ENCODE measurements at regions not wholly inside any gene's neighbourhood (a gene's known extent, or its start where the extent isn't known, plus 50 kb on each side); places are given as distances from the start of the nearest gene placed in this dataset.

DNA sequence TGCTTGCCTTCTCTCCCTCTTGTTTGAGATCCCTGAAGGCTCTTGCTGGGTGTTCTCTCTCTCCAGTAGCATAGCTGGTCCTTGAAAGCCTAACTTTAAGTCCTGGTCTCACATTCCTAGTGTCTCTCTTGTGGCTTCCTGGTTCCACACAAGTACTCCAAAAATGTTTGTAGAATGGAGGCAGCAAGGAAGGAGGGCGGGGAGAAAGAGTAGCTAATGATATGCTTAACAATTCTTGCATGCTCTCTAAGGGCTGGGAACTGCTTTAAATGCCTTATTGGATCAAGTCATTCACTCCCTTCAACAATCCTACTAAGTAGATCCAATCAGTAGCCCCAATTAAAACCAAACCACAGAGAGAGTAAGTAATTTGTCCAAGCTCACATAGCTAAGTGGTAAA, 357.3 kb downstream of the KLF5 start:
- no peaks in the 10 kb centered on the region for H3K36me3 Mint-ChIP-seq
- no peak overlapping the region for H3K27ac ChIP-seq (ENCODE audit: insufficient read depth, low read length, poor library complexity, severe bottlenecking)
- H3K9me3 Mint-ChIP-seq = peaks cover 0 to 2% (median 0%) of the 10 kb centered on the region in 7 donors
- ATAC-seq (ENCODE audit: low read depth in 2 of 2) (no peak), DNase-seq (no peak)
- H3K9me3 ChIP-seq (ENCODE audit: control insufficient read depth in 2 of 2, low read length in 2 of 2) = no peaks in the 10 kb centered on the region
- no peaks in the 10 kb centered on the region for H3K27me3 Mint-ChIP-seq
- no peak overlapping the region for H3K4me3 ChIP-seq (ENCODE audit: low read depth, low read length)
- no peak overlapping the region for H3K4me3 Mint-ChIP-seq
- no peak overlapping the region for H3K27ac Mint-ChIP-seq
- no peaks in the 10 kb centered on the region for H3K27me3 ChIP-seq (ENCODE audit: control insufficient read depth, insufficient read depth, low read length)
- no peaks in the 10 kb centered on the region for H3K36me3 ChIP-seq (ENCODE audit: control insufficient read depth, insufficient read depth, low read length)
- H3K4me1 Mint-ChIP-seq = no peaks in the 10 kb centered on the region
- no peaks in the 10 kb centered on the region for H3K4me1 ChIP-seq (ENCODE audit: control insufficient read depth, insufficient read depth, low read length, poor library complexity, severe bottlenecking)

DNA sequence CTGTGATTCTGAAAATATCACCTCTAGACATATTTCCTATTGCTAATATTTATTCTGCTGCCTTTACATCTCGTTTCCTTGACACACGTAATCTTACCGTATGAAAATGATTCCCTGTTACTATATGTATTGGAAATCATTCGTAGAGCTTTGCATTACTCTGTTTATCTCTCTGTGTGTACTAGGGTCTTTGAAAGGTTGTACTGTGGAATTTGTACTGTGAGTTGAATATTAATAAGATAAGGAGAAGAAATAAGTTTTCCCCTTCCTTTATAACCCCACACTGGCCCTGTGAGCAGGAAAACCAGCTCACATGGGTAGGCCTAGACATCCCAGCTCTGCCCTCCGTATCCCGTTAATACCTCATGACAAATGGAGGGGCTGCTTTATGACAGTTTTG, 354.9 kb downstream of the KLF5 start:
- Mint-ChIP-seq H3K4me3 (no peak overlapping the region), H3K9me3 (peaks cover 0 to 2% (median 0%) of the 10 kb centered on the region in 7 donors), H3K36me3 (no peaks in the 10 kb centered on the region), H3K27ac (no peak overlapping the region), H3K4me1 (no peaks in the 10 kb centered on the region), H3K27me3 (no peaks in the 10 kb centered on the region)
- H3K4me3 ChIP-seq (ENCODE audit: low read depth, low read length) = no peak overlapping the region
- no peak for DNase-seq
- no peak for ATAC-seq (ENCODE audit: low read depth in 2 of 2)
- H3K9me3 ChIP-seq (ENCODE audit: control insufficient read depth in 2 of 2, low read length in 2 of 2) = no peaks in the 10 kb centered on the region
- no peak overlapping the region for H3K27ac ChIP-seq (ENCODE audit: insufficient read depth, low read length, poor library complexity, severe bottlenecking)
- no peaks in the 10 kb centered on the region for H3K4me1 ChIP-seq (ENCODE audit: control insufficient read depth, insufficient read depth, low read length, poor library complexity, severe bottlenecking)
- no peaks in the 10 kb centered on the region for H3K36me3 ChIP-seq (ENCODE audit: control insufficient read depth, insufficient read depth, low read length)
- H3K27me3 ChIP-seq (ENCODE audit: control insufficient read depth, insufficient read depth, low read length) = no peaks in the 10 kb centered on the region

DNA sequence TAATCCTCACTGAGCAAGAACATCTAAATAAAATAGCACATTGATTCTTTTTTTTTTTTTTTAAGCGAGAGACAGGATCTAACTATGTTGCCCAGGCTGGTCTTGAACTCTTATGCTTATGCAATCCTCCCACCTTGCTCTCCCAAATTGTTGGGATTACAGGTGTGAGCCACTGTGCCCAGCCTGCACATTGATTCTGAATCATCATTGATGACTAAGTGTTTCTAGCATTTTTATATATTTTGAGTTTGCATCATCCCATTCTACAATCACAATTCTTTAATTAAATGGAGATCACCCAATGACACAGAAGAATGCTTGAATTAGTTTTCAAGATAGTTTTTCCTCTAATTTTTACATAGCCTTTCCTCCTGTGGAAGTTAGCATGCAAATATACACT, 354.1 kb downstream of the KLF5 start:
- H3K9me3 Mint-ChIP-seq = peaks cover 0 to 3% (median 1%) of the 10 kb centered on the region in 7 donors
- Histone ChIP-seq H3K27me3 (ENCODE audit: control insufficient read depth, insufficient read depth, low read length) (no peaks in the 10 kb centered on the region), H3K27ac (ENCODE audit: insufficient read depth, low read length, poor library complexity, severe bottlenecking) (no peak overlapping the region), H3K4me3 (ENCODE audit: low read depth, low read length) (no peak overlapping the region), H3K9me3 (ENCODE audit: control insufficient read depth in 2 of 2, low read length in 2 of 2) (no peaks in the 10 kb centered on the region), H3K36me3 (ENCODE audit: control insufficient read depth, insufficient read depth, low read length) (no peaks in the 10 kb centered on the region), H3K4me1 (ENCODE audit: control insufficient read depth, insufficient read depth, low read length, poor library complexity, severe bottlenecking) (no peaks in the 10 kb centered on the region)
- no peak overlapping the region for H3K4me3 Mint-ChIP-seq
- ATAC-seq (ENCODE audit: low read depth in 2 of 2) (no peak), DNase-seq (no peak)
- no peak overlapping the region for H3K27ac Mint-ChIP-seq
- H3K4me1 Mint-ChIP-seq = no peaks in the 10 kb centered on the region
- H3K36me3 Mint-ChIP-seq = no peaks in the 10 kb centered on the region
- no peaks in the 10 kb centered on the region for H3K27me3 Mint-ChIP-seq

DNA sequence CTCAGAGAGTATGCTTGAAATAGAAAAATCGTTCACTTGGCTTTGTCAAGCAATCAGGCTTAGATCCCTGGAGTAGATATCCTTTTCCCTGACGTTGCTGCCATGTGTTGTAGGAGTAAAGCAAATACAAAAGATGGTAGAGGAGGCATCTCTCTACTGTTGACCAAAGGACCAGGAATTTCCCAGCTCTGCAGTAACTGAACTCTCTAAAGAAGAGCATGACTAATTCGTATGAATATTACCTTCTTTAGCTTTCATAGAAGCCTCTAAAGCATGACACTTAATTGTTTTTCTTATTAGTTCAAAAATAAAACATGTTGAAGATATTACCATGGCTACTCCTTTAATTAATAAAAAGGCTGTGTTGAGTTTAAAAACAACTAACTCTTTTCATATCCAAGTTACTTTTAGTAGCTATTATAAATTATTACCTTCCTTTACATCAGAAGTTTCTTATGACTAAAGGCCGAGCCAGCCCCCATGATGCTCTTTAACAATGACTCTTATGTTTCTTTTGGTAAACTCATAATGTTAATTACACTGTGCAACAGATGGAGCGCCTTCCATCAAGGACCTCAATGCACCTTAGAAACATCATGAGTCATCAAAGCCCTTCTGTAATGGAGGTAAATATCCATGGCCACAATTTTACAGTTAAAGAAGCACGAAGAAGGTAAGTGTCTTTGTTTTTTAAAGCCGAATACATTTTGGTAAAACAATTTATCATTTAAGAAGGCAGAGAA, 352.4 kb downstream of the KLF5 start:
- no peak overlapping the region for H3K27ac ChIP-seq (ENCODE audit: insufficient read depth, low read length, poor library complexity, severe bottlenecking)
- H3K4me3 ChIP-seq (ENCODE audit: low read depth, low read length) = no peak overlapping the region
- no peaks in the 10 kb centered on the region for H3K27me3 ChIP-seq (ENCODE audit: control insufficient read depth, insufficient read depth, low read length)
- DNase-seq (no peak), ATAC-seq (ENCODE audit: low read depth in 2 of 2) (no peak)
- no peak overlapping the region for H3K27ac Mint-ChIP-seq
- no peaks in the 10 kb centered on the region for H3K4me1 ChIP-seq (ENCODE audit: control insufficient read depth, insufficient read depth, low read length, poor library complexity, severe bottlenecking)
- H3K27me3 Mint-ChIP-seq = no peaks in the 10 kb centered on the region
- H3K4me3 Mint-ChIP-seq = no peak overlapping the region
- H3K4me1 Mint-ChIP-seq = no peaks in the 10 kb centered on the region
- H3K9me3 Mint-ChIP-seq = peaks cover 0 to 3% (median under 1%) of the 10 kb centered on the region in 7 donors
- H3K9me3 ChIP-seq (ENCODE audit: control insufficient read depth in 2 of 2, low read length in 2 of 2) = no peaks in the 10 kb centered on the region
- no peaks in the 10 kb centered on the region for H3K36me3 Mint-ChIP-seq
- H3K36me3 ChIP-seq (ENCODE audit: control insufficient read depth, insufficient read depth, low read length) = no peaks in the 10 kb centered on the region

DNA sequence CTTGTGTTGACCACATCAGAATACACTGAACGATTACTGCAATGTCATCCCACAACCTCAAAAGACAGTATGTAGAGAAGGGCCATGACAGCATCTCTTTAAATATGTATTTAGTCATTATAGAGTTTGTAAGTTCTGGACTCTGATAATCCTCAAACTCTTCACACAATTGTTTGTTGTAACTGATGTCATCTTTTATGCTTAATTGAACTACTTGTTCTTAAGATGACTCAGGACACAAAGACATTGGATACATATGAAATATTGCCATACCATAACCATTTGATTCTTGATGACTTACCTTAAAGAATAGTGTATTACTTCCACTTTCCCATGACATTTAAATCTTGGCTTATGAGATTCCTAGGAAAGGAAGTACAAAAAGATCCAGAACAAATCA, 347.6 kb downstream of the KLF5 start:
- peaks cover 0 to 3% (median 0%) of the 10 kb centered on the region in 7 donors for H3K9me3 Mint-ChIP-seq
- no peaks in the 10 kb centered on the region for H3K4me1 Mint-ChIP-seq
- no peaks in the 10 kb centered on the region for H3K36me3 Mint-ChIP-seq
- H3K4me1 ChIP-seq (ENCODE audit: control insufficient read depth, insufficient read depth, low read length, poor library complexity, severe bottlenecking) = no peaks in the 10 kb centered on the region
- no peak overlapping the region for H3K27ac ChIP-seq (ENCODE audit: insufficient read depth, low read length, poor library complexity, severe bottlenecking)
- H3K27ac Mint-ChIP-seq = no peak overlapping the region
- H3K27me3 Mint-ChIP-seq = no peaks in the 10 kb centered on the region
- no peaks in the 10 kb centered on the region for H3K36me3 ChIP-seq (ENCODE audit: control insufficient read depth, insufficient read depth, low read length)
- DNase-seq (no peak), ATAC-seq (ENCODE audit: low read depth in 2 of 2) (no peak)
- no peaks in the 10 kb centered on the region for H3K27me3 ChIP-seq (ENCODE audit: control insufficient read depth, insufficient read depth, low read length)
- no peak overlapping the region for H3K4me3 Mint-ChIP-seq
- no peak overlapping the region for H3K4me3 ChIP-seq (ENCODE audit: low read depth, low read length)
- H3K9me3 ChIP-seq (ENCODE audit: control insufficient read depth in 2 of 2, low read length in 2 of 2) = no peaks in the 10 kb centered on the region

DNA sequence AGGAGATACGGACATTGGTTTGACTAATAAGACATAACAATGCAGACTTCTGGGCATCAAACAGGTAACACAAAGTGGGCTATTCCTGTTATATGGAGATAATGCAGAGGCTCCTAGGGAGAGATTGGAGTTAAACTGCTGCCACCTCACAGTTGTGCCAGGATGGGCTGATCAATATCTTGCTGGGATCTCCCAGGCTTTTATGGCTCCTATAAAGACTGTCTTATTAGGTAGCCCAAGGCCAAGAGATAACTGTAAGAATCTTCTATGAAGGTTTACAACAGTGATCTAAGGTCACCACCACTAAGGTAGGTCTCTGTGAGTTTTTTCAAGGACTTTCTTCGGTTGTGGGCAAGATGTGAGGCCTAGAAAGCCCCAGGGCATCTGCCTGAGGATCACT, 345.8 kb downstream of the KLF5 start:
- H3K4me3 ChIP-seq (ENCODE audit: low read depth, low read length) = no peak overlapping the region
- H3K27ac Mint-ChIP-seq = no peak overlapping the region
- H3K4me1 Mint-ChIP-seq = no peaks in the 10 kb centered on the region
- DNase-seq = no peak
- H3K4me3 Mint-ChIP-seq = no peak overlapping the region
- H3K9me3 ChIP-seq (ENCODE audit: control insufficient read depth in 2 of 2, low read length in 2 of 2) = no peaks in the 10 kb centered on the region
- H3K27me3 Mint-ChIP-seq = no peaks in the 10 kb centered on the region
- H3K9me3 Mint-ChIP-seq = peaks cover 0 to 3% (median 1%) of the 10 kb centered on the region in 7 donors
- H3K36me3 ChIP-seq (ENCODE audit: control insufficient read depth, insufficient read depth, low read length) = no peaks in the 10 kb centered on the region
- no peak overlapping the region for H3K27ac ChIP-seq (ENCODE audit: insufficient read depth, low read length, poor library complexity, severe bottlenecking)
- H3K4me1 ChIP-seq (ENCODE audit: control insufficient read depth, insufficient read depth, low read length, poor library complexity, severe bottlenecking) = no peaks in the 10 kb centered on the region
- no peaks in the 10 kb centered on the region for H3K36me3 Mint-ChIP-seq
- no peaks in the 10 kb centered on the region for H3K27me3 ChIP-seq (ENCODE audit: control insufficient read depth, insufficient read depth, low read length)
- no peak for ATAC-seq (ENCODE audit: low read depth in 2 of 2)

DNA sequence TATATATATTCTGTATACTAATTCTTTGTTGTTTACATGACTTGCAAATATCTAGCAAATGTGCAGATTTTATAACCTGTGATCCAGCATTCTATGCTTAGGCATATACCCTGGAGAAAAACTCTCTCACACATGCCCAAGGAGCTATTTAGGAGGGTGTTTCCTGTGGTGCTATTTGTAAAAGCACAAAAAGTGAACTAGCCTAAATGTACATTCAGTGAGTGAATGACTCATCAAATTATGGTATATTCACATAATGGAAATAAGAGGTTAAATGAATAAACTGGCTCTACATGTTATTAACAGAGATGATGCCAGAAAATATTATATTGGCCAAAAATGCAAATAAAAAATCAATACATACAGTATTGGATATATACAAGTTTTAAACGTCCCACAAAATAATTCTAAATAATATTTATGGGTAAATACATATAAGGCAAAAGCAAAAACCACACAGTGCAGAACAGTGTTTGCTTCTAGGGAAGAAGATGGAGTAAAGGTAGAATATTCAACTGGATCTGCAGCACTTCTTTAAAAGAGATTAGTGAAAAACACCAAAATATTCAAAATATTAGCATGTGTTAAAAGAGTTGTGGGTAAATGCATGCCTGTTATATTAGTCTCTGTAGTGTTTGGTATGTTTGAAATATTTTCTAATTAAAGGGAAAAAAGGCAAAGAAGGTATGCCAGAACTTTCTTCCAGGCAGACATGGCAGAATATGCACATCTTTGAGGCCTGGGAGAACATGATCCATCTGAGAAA, 344.7 kb downstream of the KLF5 start:
- no peak for ATAC-seq (ENCODE audit: low read depth in 2 of 2)

DNA sequence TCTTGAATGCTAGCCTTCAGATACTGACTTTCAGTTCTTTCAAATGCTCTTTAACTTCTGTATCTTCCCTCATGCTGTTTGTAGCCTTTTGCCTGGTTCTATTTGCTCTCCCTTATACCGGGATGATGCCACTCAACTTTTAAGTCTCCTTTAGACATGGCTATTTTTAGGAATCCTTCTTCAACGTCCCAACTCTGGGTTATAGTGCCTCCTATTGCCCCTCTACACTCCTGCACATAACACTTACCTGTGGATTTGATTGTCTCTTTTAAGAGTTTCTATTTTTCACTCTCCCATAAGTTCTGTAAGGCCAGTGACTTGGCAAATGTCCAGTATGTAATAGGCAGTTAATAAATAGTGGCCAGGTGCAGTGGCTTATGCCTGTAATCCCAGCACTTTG, 343.0 kb downstream of the KLF5 start:
- Histone ChIP-seq H3K36me3 (ENCODE audit: control insufficient read depth, insufficient read depth, low read length) (no peaks in the 10 kb centered on the region), H3K4me1 (ENCODE audit: control insufficient read depth, insufficient read depth, low read length, poor library complexity, severe bottlenecking) (no peaks in the 10 kb centered on the region), H3K27ac (ENCODE audit: insufficient read depth, low read length, poor library complexity, severe bottlenecking) (no peak overlapping the region), H3K4me3 (ENCODE audit: low read depth, low read length) (no peak overlapping the region), H3K9me3 (ENCODE audit: control insufficient read depth in 2 of 2, low read length in 2 of 2) (no peaks in the 10 kb centered on the region), H3K27me3 (ENCODE audit: control insufficient read depth, insufficient read depth, low read length) (no peaks in the 10 kb centered on the region)
- ATAC-seq (ENCODE audit: low read depth in 2 of 2) (no peak), DNase-seq (no peak)
- H3K4me1 Mint-ChIP-seq = no peaks in the 10 kb centered on the region
- H3K36me3 Mint-ChIP-seq = no peaks in the 10 kb centered on the region
- H3K9me3 Mint-ChIP-seq = peaks cover 0 to 3% (median 0%) of the 10 kb centered on the region in 7 donors
- H3K27me3 Mint-ChIP-seq = no peaks in the 10 kb centered on the region
- no peak overlapping the region for H3K27ac Mint-ChIP-seq
- H3K4me3 Mint-ChIP-seq = no peak overlapping the region

More for the DNA sequence above, 344.7 kb downstream of the KLF5 start:
- no peak overlapping the region for H3K27ac ChIP-seq (ENCODE audit: insufficient read depth, low read length, poor library complexity, severe bottlenecking)
- H3K36me3 Mint-ChIP-seq = no peaks in the 10 kb centered on the region
- H3K27ac Mint-ChIP-seq = peak overlapping the region in 1 of 3 donors; percentile 18
- peaks cover 0 to 3% (median 1%) of the 10 kb centered on the region in 7 donors for H3K9me3 Mint-ChIP-seq
- no peaks in the 10 kb centered on the region for H3K27me3 Mint-ChIP-seq
- no peaks in the 10 kb centered on the region for H3K27me3 ChIP-seq (ENCODE audit: control insufficient read depth, insufficient read depth, low read length)
- DNase-seq = no peak
- H3K4me3 Mint-ChIP-seq = no peak overlapping the region
- no peaks in the 10 kb centered on the region for H3K4me1 Mint-ChIP-seq
- no peaks in the 10 kb centered on the region for H3K36me3 ChIP-seq (ENCODE audit: control insufficient read depth, insufficient read depth, low read length)
- H3K4me3 ChIP-seq (ENCODE audit: low read depth, low read length) = no peak overlapping the region
- H3K9me3 ChIP-seq (ENCODE audit: control insufficient read depth in 2 of 2, low read length in 2 of 2) = no peaks in the 10 kb centered on the region
- no peaks in the 10 kb centered on the region for H3K4me1 ChIP-seq (ENCODE audit: control insufficient read depth, insufficient read depth, low read length, poor library complexity, severe bottlenecking)

Data from CD4-positive, CD25-positive, alpha-beta regulatory T cell (primary cell).